ENCODE measurements at regions not wholly inside any gene's neighbourhood (a gene's known extent, or its start where the extent isn't known, plus 50 kb on each side); places are given as distances from the start of the nearest gene placed in this dataset.

- Histone ChIP-seq H3K4me3 (no peak overlapping the region), H4K20me1 (ENCODE audit: insufficient read depth) (no peaks in the 10 kb centered on the region), H3K9me2 (ENCODE audit: insufficient read depth) (no peaks in the 10 kb centered on the region), H3K4me2 (no peak overlapping the region), H3K27ac (no peak overlapping the region), H3K4me1 (replicated peaks; ENCODE audit: insufficient read depth) (peaks cover 50% of the 10 kb centered on the region), H3F3A (ENCODE audit: insufficient read depth, low read depth) (peaks cover 26% of the 10 kb centered on the region), H3K27me3 (ENCODE audit: insufficient read depth, low read depth) (no peaks in the 10 kb centered on the region), H2AFZ (no peak overlapping the region), H3K9me3 (ENCODE audit: insufficient read depth, low read depth) (no peaks in the 10 kb centered on the region), H3K36me3 (ENCODE audit: low read depth) (no peaks in the 10 kb centered on the region), H3K79me2 (ENCODE audit: low read depth) (no peaks in the 10 kb centered on the region)
- DNase-seq, result no peak
- CTCF ChIA-PET, result interaction anchor here (0.7 kb wide), 1 partner anchor 434 kb away, joined by 16 read pairs; no protein-coding TSS in a partner anchor
- no TSS peak for BruUV-seq (replicated peaks)
- POLR2A ChIA-PET (ENCODE audit: unreplicated experiment), result no interaction called here
- intact Hi-C loops (cut with micrococcal nuclease; ENCODE audit: unreplicated experiment), result loop anchor here (5.0 kb wide), 1 partner anchor 373 kb away; no protein-coding TSS in a partner anchor
- TF ChIP-seq CTCF (conservative IDR thresholded peaks at IDR 0.05) (no peak), EZH2 (IDR thresholded peaks at IDR 0.05; ENCODE audit: low read depth) (no peak)
Measured at GRCh38 chr6:157759028-157759427, 64.0 kb upstream of the SNX9 start.

- ChIA-PET CTCF (no interaction called here), POLR2A (ENCODE audit: unreplicated experiment) (no interaction called here)
- TF ChIP-seq CTCF (conservative IDR thresholded peaks at IDR 0.05) (no peak), EZH2 (IDR thresholded peaks at IDR 0.05; ENCODE audit: low read depth) (no peak)
- intact Hi-C loops (cut with micrococcal nuclease; ENCODE audit: unreplicated experiment), result loop anchor here (5.0 to 10.0 kb wide), 3 partner anchors 302 to 885 kb away; partner anchors contain the start of genes DYNLT1 and TMEM242
- H3K27ac ChIP-seq, result peak overlapping the region; percentile 88
- peak overlapping the region; percentile 68 for H3K4me2 ChIP-seq
- H4K20me1 ChIP-seq (ENCODE audit: insufficient read depth), result no peaks in the 10 kb centered on the region
- BruUV-seq (replicated peaks), result no TSS peak
- no peaks in the 10 kb centered on the region for H3K27me3 ChIP-seq (ENCODE audit: insufficient read depth, low read depth)
- H3K9me3 ChIP-seq (ENCODE audit: insufficient read depth, low read depth), result no peaks in the 10 kb centered on the region
- no peaks in the 10 kb centered on the region for H3K79me2 ChIP-seq (ENCODE audit: low read depth)
- peaks cover 58% of the 10 kb centered on the region for H3K4me1 ChIP-seq (replicated peaks; ENCODE audit: insufficient read depth)
- no peaks in the 10 kb centered on the region for H3K9me2 ChIP-seq (ENCODE audit: insufficient read depth)
- no peak overlapping the region for H3K4me3 ChIP-seq
- no peak for DNase-seq
- peak overlapping the region; percentile 46; the same call in 1 of the 2 replicates for H2AFZ ChIP-seq
- H3K36me3 ChIP-seq (ENCODE audit: low read depth), result no peaks in the 10 kb centered on the region
- H3F3A ChIP-seq (ENCODE audit: insufficient read depth, low read depth), result peaks cover 32% of the 10 kb centered on the region
Measured at GRCh38 chr6:157760137-157760536, 62.9 kb upstream of the SNX9 start.

GRCh38 chr6:157760589-157761330, 62.3 kb upstream of the SNX9 start:
- Histone ChIP-seq H3K4me3 (no peak overlapping the region), H3F3A (ENCODE audit: insufficient read depth, low read depth) (peaks cover 39% of the 10 kb centered on the region), H3K9me3 (ENCODE audit: insufficient read depth, low read depth) (no peaks in the 10 kb centered on the region), H3K79me2 (ENCODE audit: low read depth) (no peaks in the 10 kb centered on the region), H3K36me3 (ENCODE audit: low read depth) (no peaks in the 10 kb centered on the region), H4K20me1 (ENCODE audit: insufficient read depth) (no peaks in the 10 kb centered on the region), H3K27ac (peak overlapping the region; percentile 88), H3K27me3 (ENCODE audit: insufficient read depth, low read depth) (no peaks in the 10 kb centered on the region), H3K4me2 (peak overlapping the region; percentile 68), H3K4me1 (replicated peaks; ENCODE audit: insufficient read depth) (peaks cover 63% of the 10 kb centered on the region), H2AFZ (peak overlapping the region; percentile 46; the same call in 1 of the 2 replicates), H3K9me2 (ENCODE audit: insufficient read depth) (no peaks in the 10 kb centered on the region)
- CTCF ChIA-PET, result interaction anchor here (0.6 kb wide), 1 partner anchor 74 kb away, joined by 10 read pairs; no protein-coding TSS in a partner anchor
- DNase-seq, result peak; percentile 22 to 82
- no peak for TF ChIP-seq CTCF (conservative IDR thresholded peaks at IDR 0.05)
- no peak for TF ChIP-seq EZH2 (IDR thresholded peaks at IDR 0.05; ENCODE audit: low read depth)
- POLR2A ChIA-PET (ENCODE audit: unreplicated experiment), result interaction anchor here (0.6 kb wide), 1 partner anchor 73 kb away, joined by 3 read pairs; no protein-coding TSS in a partner anchor
- intact Hi-C loops (cut with micrococcal nuclease; ENCODE audit: unreplicated experiment), result loop anchor here (5.0 to 10.0 kb wide), 3 partner anchors 302 to 884 kb away; partner anchors contain the start of genes DYNLT1 and TMEM242
- no TSS peak for BruUV-seq (replicated peaks)
